ENCODE measurements at regions not wholly inside any gene's neighbourhood (a gene's known extent, or its start where the extent isn't known, plus 50 kb on each side); places are given as distances from the start of the nearest gene placed in this dataset.
"Not testable (repeated sequence)": the region's sequence is repeated elsewhere in the genome, so short reads cannot be mapped to it uniquely, and the experiment has no call there.

- no peak for DNase-seq (ENCODE audit: low spot score)
- intact Hi-C loops (cut with DNase I), result no loop called here
Measured at GRCh38 chr9:80673496-80673895, 1015.9 kb downstream of the TLE1 start.

- intact Hi-C loops (cut with DNase I), result no loop called here
Measured at GRCh38 chr9:80665479-80665878, 1023.9 kb downstream of the TLE1 start.

GRCh38 chr9:80664327-80665210 lies 1024.8 kb downstream of the TLE1 start:
- intact Hi-C loops (cut with DNase I), result no loop called here
- DNase-seq (ENCODE audit: low spot score), result no peak

More at GRCh38 chr9:80665479-80665878, 1023.9 kb downstream of the TLE1 start:
- no peak for DNase-seq (ENCODE audit: low spot score)

GRCh38 chr9:80659751-80660150 lies 1029.6 kb downstream of the TLE1 start:
- intact Hi-C loops (cut with DNase I); DNase-seq (ENCODE audit: low spot score): not testable (repeated sequence)

DNA sequence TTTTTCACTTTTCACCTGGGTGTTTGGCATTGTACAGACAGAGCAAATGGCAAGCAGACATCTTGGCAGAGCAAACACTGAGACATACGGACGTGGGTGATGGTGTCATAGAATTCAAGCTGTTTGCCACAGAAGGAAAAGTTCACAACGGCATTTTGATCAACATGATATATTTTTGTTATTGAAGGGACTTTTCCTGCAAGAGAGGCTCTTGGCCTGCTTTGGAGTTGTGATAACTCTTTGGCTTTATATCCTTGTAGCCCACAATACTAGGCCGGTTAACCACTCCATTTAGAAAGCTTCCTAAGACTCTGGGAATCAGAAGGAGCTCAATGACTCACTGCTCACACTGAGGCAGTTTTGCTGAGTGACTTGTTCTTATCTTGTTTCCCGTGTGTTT lies 1038.3 kb downstream of the TLE1 start:
- intact Hi-C loops (cut with DNase I), result no loop called here
- DNase-seq (ENCODE audit: low spot score), result no peak

DNA sequence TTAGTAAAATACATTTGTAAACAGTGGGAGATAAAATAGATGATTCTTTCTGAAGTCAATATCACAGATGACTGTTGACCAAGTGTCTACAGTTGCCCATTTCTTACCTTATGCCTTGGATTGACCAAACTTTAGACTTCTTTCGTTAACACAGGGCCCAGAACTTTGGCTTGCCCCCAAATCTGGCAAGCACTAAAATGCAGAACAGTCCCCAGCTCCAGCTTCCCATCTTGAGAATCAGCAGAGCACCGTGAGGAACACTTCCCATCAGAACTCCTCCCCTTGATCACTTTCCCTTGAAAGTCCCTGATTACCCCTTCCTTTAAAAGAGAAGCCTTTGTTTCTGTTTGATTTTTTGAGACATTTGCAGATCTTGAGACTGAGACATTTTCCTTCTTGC lies 1039.9 kb downstream of the TLE1 start:
- DNase-seq (ENCODE audit: low spot score), result no peak
- intact Hi-C loops (cut with DNase I), result loop anchor here (5.0 kb wide), 1 partner anchor 148 kb away; no protein-coding TSS in a partner anchor

DNA sequence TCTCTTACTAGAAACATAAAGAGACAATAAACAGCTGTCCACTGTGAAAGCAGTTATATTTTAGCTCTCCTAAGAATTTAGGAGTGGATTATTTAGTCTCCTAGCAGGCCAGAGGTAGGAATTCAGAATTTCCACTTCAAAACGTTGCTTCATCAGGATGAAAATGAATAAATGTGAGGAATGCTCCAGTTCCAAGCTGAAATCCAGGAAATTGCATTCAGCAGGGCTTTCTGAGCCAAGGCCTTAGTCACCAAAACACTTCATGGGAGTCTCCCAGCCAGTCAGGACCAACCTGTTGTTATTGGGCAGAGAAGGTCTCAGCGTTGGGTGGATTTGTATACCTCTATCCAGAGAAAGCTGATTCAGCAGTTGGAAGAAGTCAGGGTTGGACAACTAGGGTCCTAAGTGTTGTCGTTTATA lies 1040.3 kb downstream of the TLE1 start:
- DNase-seq (ENCODE audit: low spot score), result peak; percentile 61
- intact Hi-C loops (cut with DNase I), result loop anchor here (5.0 kb wide), 1 partner anchor 148 kb away; no protein-coding TSS in a partner anchor

DNA sequence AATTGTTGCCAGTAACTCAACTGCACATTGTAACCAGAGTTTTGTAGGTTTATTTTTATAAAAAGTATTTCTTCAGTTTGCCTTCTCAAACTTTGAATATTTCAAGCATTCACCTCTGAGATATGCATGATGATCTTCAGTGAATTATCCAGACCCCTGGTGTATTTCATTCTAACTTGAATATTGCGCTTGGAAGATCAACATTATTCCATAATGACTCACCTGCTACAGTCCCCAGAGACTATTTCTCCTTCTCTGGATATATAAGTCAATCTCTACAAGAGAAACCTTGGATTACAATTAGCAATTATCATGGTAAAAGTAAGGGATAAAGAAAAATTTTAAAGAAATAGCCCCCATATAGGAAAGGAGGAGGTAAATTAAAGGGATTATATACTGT lies 1041.0 kb downstream of the TLE1 start:
- DNase-seq (ENCODE audit: low spot score), result no peak
- intact Hi-C loops (cut with DNase I), result loop anchor here (5.0 kb wide), 1 partner anchor 149 kb away; no protein-coding TSS in a partner anchor

GRCh38 chr9:80646211-80646610 lies 1043.1 kb downstream of the TLE1 start:
- DNase-seq (ENCODE audit: low spot score), result no peak
- intact Hi-C loops (cut with DNase I), result loop anchor here (5.0 kb wide), 1 partner anchor 151 kb away; no protein-coding TSS in a partner anchor

DNA sequence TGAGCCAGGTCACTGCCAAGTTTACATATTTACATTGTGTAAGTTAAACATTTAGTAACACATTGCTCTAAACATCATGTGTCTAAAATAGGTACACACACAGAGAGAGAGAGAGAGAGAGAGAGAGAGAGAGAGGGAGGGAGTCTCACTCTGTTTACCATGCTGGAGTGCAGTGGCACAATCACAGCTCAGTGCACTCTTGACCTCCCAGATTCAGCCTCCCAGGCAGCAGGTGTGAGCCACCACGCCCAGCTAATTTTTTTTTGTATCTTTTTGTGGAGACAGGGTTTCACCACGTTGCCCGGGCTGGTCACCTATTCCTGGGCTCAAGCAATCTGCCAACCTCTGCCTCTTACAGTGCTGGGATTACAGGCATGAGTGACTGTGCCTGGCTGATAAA lies 1045.3 kb downstream of the TLE1 start:
- no peak for DNase-seq (ENCODE audit: low spot score)
- intact Hi-C loops (cut with DNase I), result no loop called here

GRCh38 chr9:80635065-80635464 lies 1054.3 kb downstream of the TLE1 start:
- no peak for DNase-seq (ENCODE audit: low spot score)
- intact Hi-C loops (cut with DNase I), result no loop called here

GRCh38 chr9:80632041-80632440 lies 1057.3 kb downstream of the TLE1 start:
- intact Hi-C loops (cut with DNase I), result no loop called here
- DNase-seq (ENCODE audit: low spot score), result no peak

GRCh38 chr9:80622508-80622907 lies 1050.7 kb downstream of the TLE4 start:
- no peak for DNase-seq (ENCODE audit: low spot score)
- intact Hi-C loops (cut with DNase I), result no loop called here

- DNase-seq (ENCODE audit: low spot score), result no peak
- intact Hi-C loops (cut with DNase I), result no loop called here
Measured at GRCh38 chr9:80619356-80619755, 1047.6 kb downstream of the TLE4 start.

DNA sequence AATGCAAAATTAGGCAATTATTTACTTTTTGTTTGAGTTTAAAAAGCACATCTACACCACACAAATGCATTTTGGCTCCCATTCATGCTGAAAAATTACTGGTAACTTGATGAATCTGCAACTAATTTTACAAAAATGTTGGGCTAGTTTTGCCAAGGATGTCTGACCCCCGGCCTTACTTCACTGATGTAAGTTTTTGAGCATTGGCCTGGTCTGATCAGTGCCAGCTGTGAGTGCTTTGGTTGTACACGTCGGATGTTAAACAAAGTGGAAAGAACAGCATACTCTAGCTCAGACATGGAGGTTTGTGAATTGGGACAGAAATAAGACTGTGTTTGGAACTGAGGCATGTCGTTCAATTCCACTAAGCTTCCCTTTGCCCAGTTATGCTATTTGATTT lies 1044.2 kb downstream of the TLE4 start:
- no peak for DNase-seq (ENCODE audit: low spot score)
- intact Hi-C loops (cut with DNase I), result no loop called here

DNA sequence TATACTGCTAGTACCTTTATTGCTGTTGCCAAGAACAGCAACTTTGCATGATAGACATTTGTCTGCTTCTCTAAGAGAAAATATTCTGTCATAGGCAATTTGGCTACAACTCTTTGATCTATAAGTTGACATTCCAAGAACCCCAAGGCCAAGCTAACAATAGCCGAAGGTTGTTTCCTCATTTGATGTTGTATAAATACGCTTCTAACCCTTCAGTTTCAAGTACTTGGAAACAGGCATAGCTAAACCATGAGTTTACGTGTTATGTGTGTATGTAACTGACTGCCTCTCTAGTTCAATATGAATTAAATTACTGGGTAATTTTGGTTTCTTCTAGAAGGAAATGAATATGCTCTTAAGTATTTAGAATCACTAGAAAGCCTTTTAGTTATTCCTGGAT lies 1034.0 kb downstream of the TLE4 start:
- DNase-seq (ENCODE audit: low spot score), result no peak
- intact Hi-C loops (cut with DNase I), result no loop called here

DNA sequence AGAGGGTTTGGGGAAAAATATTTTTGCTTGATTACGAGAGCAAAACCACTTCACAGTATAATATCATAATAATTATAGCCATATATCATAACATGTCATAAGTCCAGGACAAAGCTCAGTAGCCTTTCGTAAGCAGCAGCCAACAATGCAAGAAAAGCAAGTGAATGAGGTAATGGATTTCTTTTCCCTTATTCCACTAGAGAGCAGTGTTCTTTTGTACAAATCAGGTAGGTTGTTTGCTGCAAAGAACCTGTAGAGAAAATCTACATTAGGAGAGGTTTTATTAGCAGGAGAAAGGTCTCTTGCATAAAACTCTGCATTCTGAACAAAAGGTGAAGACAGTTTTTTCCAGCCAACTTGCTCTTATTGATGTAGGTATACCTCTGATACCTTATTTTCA lies 1033.4 kb downstream of the TLE4 start:
- DNase-seq (ENCODE audit: low spot score), result no peak
- intact Hi-C loops (cut with DNase I), result no loop called here

DNA sequence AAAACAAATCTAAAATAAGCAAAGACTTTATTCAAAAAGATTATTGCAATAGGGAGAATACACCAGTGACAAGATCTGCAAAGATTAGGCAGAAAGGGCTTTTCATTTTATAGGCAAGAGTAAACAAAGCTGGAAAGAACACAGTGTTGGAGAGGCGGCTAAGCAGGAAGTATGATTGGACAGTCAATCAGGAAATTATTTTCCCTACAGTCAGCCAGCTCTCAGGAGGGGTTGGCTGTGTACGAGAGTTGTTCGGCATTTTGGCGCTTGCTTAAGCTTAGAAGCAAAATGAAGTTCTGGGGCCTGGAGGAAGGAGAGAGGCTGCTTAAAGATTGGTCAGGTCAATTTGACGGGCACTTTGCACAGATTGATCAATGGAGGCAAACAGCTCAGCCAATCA lies 1030.5 kb downstream of the TLE4 start:
- intact Hi-C loops (cut with DNase I), result no loop called here
- DNase-seq (ENCODE audit: low spot score), result no peak

- intact Hi-C loops (cut with DNase I), result no loop called here
Measured at GRCh38 chr9:80596579-80596978, 1024.8 kb downstream of the TLE4 start.

DNA sequence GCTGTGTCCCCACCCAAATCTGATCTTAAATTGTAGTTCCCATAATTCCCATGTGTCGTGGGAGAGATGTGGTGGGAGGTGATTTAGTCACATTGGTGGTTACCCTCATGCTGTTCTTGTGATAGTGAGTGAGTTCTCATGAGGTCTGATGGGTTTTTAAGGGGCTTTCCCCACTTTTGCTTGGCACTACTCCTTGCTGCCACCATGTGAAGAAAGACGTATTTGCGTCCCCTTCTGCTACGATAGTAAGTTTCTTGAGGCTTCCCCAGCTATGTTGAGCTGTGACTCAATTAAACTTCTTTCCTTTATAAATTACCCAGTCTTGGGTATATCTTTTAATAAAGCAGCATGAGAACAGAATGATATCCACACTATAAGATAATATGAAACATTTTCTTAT lies 1023.4 kb downstream of the TLE4 start:
- DNase-seq (ENCODE audit: low spot score), result no peak
- intact Hi-C loops (cut with DNase I), result no loop called here

More at GRCh38 chr9:80596579-80596978, 1024.8 kb downstream of the TLE4 start:
- DNase-seq (ENCODE audit: low spot score), result no peak

DNA sequence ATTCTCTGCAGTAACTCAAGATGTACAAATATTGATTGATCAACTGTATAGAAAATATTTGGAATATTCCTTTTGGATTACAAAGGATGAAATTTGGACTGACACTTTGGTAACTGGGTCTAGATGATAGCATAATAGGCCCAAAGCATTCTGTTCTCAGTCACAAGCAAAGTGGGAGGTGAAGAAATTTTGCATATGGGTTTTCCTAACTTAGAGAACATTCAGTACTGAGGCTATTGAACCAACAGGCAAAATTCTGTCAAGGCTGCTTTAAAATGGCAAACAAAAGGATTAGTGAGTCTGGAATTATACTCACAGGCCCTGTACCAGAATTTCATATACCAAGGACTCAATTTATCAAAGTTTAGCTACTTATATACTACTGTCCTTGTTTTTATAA lies 1020.6 kb downstream of the TLE4 start:
- DNase-seq (ENCODE audit: low spot score), result no peak
- intact Hi-C loops (cut with DNase I), result no loop called here

Data from cardiac septum (tissue), 1 donor.